WTC11 (cell line): ENCODE measurements at regions not wholly inside any gene's neighbourhood (a gene's known extent, or its start where the extent isn't known, plus 50 kb on each side); places are given as distances from the start of the nearest gene placed in this dataset.

Experiments used
- ATAC-seq: fragments of 200-7000 bp; cut with Tn5 transposase; 2 replicates; pipeline ENCODE4 v1.10.0; 2021; ENCODE audit warnings: mild to moderate bottlenecking, moderate library complexity
- CTCF ChIA-PET: fragments of 300-600 bp; sonication (Branson Sonifier 250); formaldehyde crosslinking; loops from one replicate; lab custom pipeline; 2021; ENCODE audit warnings: antibody characterized with exemption; lab: Charles Lee
- POLR2A ChIA-PET: fragments of 350-600 bp; sonication (Branson Sonifier 250); formaldehyde crosslinking; loops from one replicate; lab custom pipeline; 2021; ENCODE audit warnings: antibody characterized with exemption; lab: Charles Lee
- DNase-seq: peaks from one replicate; pipeline ENCODE4 v3.0.0; 2021; ENCODE audit warnings: low spot score
- H3K27ac Mint-ChIP-seq: 2 replicates; pipeline ENCODE4 v1.8.0; 2021; ENCODE audit warnings: mixed read lengths
- H3K27me3 Mint-ChIP-seq: 2 replicates; pipeline ENCODE4 v1.8.0; 2021; ENCODE audit warnings: low read depth, mild to moderate bottlenecking, moderate library complexity, mixed read lengths
- H3K36me3 Mint-ChIP-seq: 2 replicates; pipeline ENCODE4 v1.8.0; 2021; ENCODE audit warnings: mixed read lengths
- H3K4me1 Mint-ChIP-seq: 2 replicates; pipeline ENCODE4 v1.8.0; 2022; ENCODE audit warnings: mixed read lengths
- H3K4me3 Mint-ChIP-seq: 2 replicates; pipeline ENCODE4 v1.8.0; 2021; ENCODE audit warnings: mild to moderate bottlenecking, moderate library complexity, mixed read lengths
- H3K9me3 Mint-ChIP-seq: 2 replicates; pipeline ENCODE4 v1.8.0; 2021; ENCODE audit warnings: mixed read lengths
- ATF1 ChIP-seq: sonication (generic); formaldehyde crosslinking; IDR thresholded peaks from 2 replicates; pipeline ENCODE4 v1.8.1; 2023; ENCODE audit warnings: mild to moderate bottlenecking, moderate library complexity, missing genetic modification reagents
- CDX4 ChIP-seq: fragments of 250-450 bp; sonication (Bioruptor Pico); IDR thresholded peaks from 2 replicates; pipeline ENCODE4 v1.9.0; 2021; ENCODE audit warnings: moderate library complexity, mild to moderate bottlenecking, inconsistent platforms, borderline replicate concordance
- CTCF ChIP-seq: fragments of 200-600 bp; IDR thresholded peaks from 2 replicates; pipeline ENCODE4 v1.8.0; 2022; ENCODE audit warnings: antibody characterized with exemption
- EMX1 ChIP-seq: fragments of 250-450 bp; sonication (Bioruptor Pico); IDR thresholded peaks from 2 replicates; pipeline ENCODE4 v1.8.0; 2021; ENCODE audit warnings: mild to moderate bottlenecking
- ERG ChIP-seq: fragments of 250-450 bp; sonication (Bioruptor Pico); IDR thresholded peaks from 2 replicates; pipeline ENCODE4 v1.8.0; 2021; ENCODE audit warnings: mild to moderate bottlenecking
- GABPB1 ChIP-seq: sonication (generic); formaldehyde crosslinking; IDR thresholded peaks from 2 replicates; pipeline ENCODE4 v1.8.1; 2023; ENCODE audit warnings: mild to moderate bottlenecking, missing genetic modification reagents
- GRHL2 ChIP-seq: fragments of 250-450 bp; sonication (Bioruptor Pico); IDR thresholded peaks from 2 replicates; pipeline ENCODE4 v1.8.0; 2022; ENCODE audit warnings: mild to moderate bottlenecking, moderate library complexity; ENCODE audit not compliant: insufficient replicate concordance, severe bottlenecking
- HMGXB4 ChIP-seq: sonication (generic); formaldehyde crosslinking; IDR thresholded peaks from 2 replicates; pipeline ENCODE4 v1.8.1; 2023; ENCODE audit warnings: mild to moderate bottlenecking, moderate library complexity, missing genetic modification reagents
- MLX ChIP-seq: sonication (generic); formaldehyde crosslinking; IDR thresholded peaks from 2 replicates; pipeline ENCODE4 v1.8.1; 2023; ENCODE audit warnings: mild to moderate bottlenecking, missing genetic modification reagents, moderate library complexity
- PRDM15 ChIP-seq: sonication (generic); formaldehyde crosslinking; IDR thresholded peaks from 2 replicates; pipeline ENCODE4 v1.8.0; 2022; ENCODE audit warnings: missing genetic modification reagents
- PREB ChIP-seq: sonication (generic); formaldehyde crosslinking; IDR thresholded peaks from 2 replicates; pipeline ENCODE4 v1.8.1; 2022; ENCODE audit warnings: mild to moderate bottlenecking, missing genetic modification reagents, moderate library complexity, borderline replicate concordance
- USF1 ChIP-seq: sonication (generic); formaldehyde crosslinking; IDR thresholded peaks from 2 replicates; pipeline ENCODE4 v1.8.0; 2022; ENCODE audit warnings: mild to moderate bottlenecking, missing genetic modification reagents
- ZNF219 ChIP-seq: sonication (generic); formaldehyde crosslinking; IDR thresholded peaks from 2 replicates; pipeline ENCODE4 v1.8.0; 2023; ENCODE audit warnings: missing genetic modification reagents, mild to moderate bottlenecking, borderline replicate concordance
- ZNF281 ChIP-seq: sonication (generic); formaldehyde crosslinking; IDR thresholded peaks from 2 replicates; pipeline ENCODE4 v1.8.0; 2023; ENCODE audit warnings: mild to moderate bottlenecking, missing genetic modification reagents

GRCh38 chr1:106113851-106114250 lies 942.6 kb upstream of the PRMT6 start (continued):
- TF ChIP-seq ZNF281 (CRISPR knock-in tag) (no peak), GABPB1 (CRISPR knock-in tag) (no peak), MLX (CRISPR knock-in tag) (no peak), USF1 (CRISPR knock-in tag) (no peak), ZNF219 (CRISPR knock-in tag) (no peak), CTCF (no peak), CDX4 (CRISPR knock-in tag) (no peak), PRDM15 (CRISPR knock-in tag) (no peak), GRHL2 (CRISPR knock-in tag) (no peak), PREB (CRISPR knock-in tag) (no peak), EMX1 (CRISPR knock-in tag) (no peak)

GRCh38 chr1:106120789-106121188 lies 935.7 kb upstream of the PRMT6 start:
- Mint-ChIP-seq H3K36me3 (peaks cover 21% of the 10 kb centered on the region), H3K27ac (no peak overlapping the region), H3K4me1 (no peaks in the 10 kb centered on the region), H3K9me3 (peaks cover 32% of the 10 kb centered on the region), H3K4me3 (no peak overlapping the region), H3K27me3 (no peaks in the 10 kb centered on the region)
- no peak for TF ChIP-seq HMGXB4 (CRISPR knock-in tag)
- no peak for TF ChIP-seq PREB (CRISPR knock-in tag)
- no peak for TF ChIP-seq ERG
- TF ChIP-seq GABPB1 (CRISPR knock-in tag), result no peak
- TF ChIP-seq ATF1 (CRISPR knock-in tag), result no peak
- no peak for TF ChIP-seq MLX (CRISPR knock-in tag)
- DNase-seq, result no peak
- ChIA-PET POLR2A (no interaction called here), CTCF (no interaction called here)
- ATAC-seq, result no peak
